ENCODE measurements at regions not wholly inside any gene's neighbourhood (a gene's known extent, or its start where the extent isn't known, plus 50 kb on each side); places are given as distances from the start of the nearest gene placed in this dataset.
A peak's percentile ranks its signal among the peaks of the same experiment; 100 is the strongest.

- no peak for DNase-seq
Measured at GRCh38 chr2:220660277-220661145, 911.6 kb downstream of the EPHA4 start.

GRCh38 chr2:220662431-220662830, 909.7 kb downstream of the EPHA4 start:
- no peak for DNase-seq

GRCh38 chr2:220663065-220663464, 909.0 kb downstream of the EPHA4 start:
- DNase-seq, result no peak

- DNase-seq, result no peak
Measured at GRCh38 chr2:220664272-220665107, 907.6 kb downstream of the EPHA4 start.

GRCh38 chr2:220665108-220665471, 907.0 kb downstream of the EPHA4 start:
- no peak for DNase-seq

GRCh38 chr2:220669324-220669723, 902.8 kb downstream of the EPHA4 start:
- DNase-seq, result no peak

GRCh38 chr2:220670511-220670910, 901.6 kb downstream of the EPHA4 start:
- DNase-seq, result no peak

GRCh38 chr2:220673151-220673874, 898.8 kb downstream of the EPHA4 start:
- no peak for DNase-seq

GRCh38 chr2:220674033-220674432, 898.1 kb downstream of the EPHA4 start:
- no peak for DNase-seq

GRCh38 chr2:220676695-220677094, 895.4 kb downstream of the EPHA4 start:
- no peak for DNase-seq

- DNase-seq, result no peak
Measured at GRCh38 chr2:220678943-220679342, 893.2 kb downstream of the EPHA4 start.

GRCh38 chr2:220682616-220683015, 889.5 kb downstream of the EPHA4 start:
- DNase-seq, result no peak

- no peak for DNase-seq
Measured at GRCh38 chr2:220684099-220684498, 888.0 kb downstream of the EPHA4 start.

- DNase-seq, result peak; percentile 18
Measured at GRCh38 chr2:220687231-220687843, 884.8 kb downstream of the EPHA4 start.

GRCh38 chr2:220695397-220696279, 876.5 kb downstream of the EPHA4 start:
- DNase-seq, result no peak

- DNase-seq, result no peak
Measured at GRCh38 chr2:220696280-220696669, 875.8 kb downstream of the EPHA4 start.

GRCh38 chr2:220697011-220697410, 875.1 kb downstream of the EPHA4 start:
- no peak for DNase-seq

- DNase-seq, result no peak
Measured at GRCh38 chr2:220701115-220701514, 871.0 kb downstream of the EPHA4 start.

GRCh38 chr2:220703279-220703678, 868.8 kb downstream of the EPHA4 start:
- no peak for DNase-seq

GRCh38 chr2:220704081-220704480, 868.0 kb downstream of the EPHA4 start:
- DNase-seq, result peak; percentile 47

GRCh38 chr2:220704810-220705209, 867.3 kb downstream of the EPHA4 start:
- DNase-seq, result no peak
